KMS-11 (cell line): ENCODE measurements at regions not wholly inside any gene's neighbourhood (a gene's known extent, or its start where the extent isn't known, plus 50 kb on each side); places are given as distances from the start of the nearest gene placed in this dataset.

ENCODE experiments used
- H2AFZ ChIP-seq: fragments of 200-600 bp; sonication (generic); 2 replicates; pipeline ENCODE4 v1.6.1; 2016; ENCODE audit warnings: antibody characterized with exemption, mixed run types, low read depth
- H3K27ac ChIP-seq: fragments of 200-600 bp; sonication (generic); 2 replicates; pipeline ENCODE4 v1.6.1; 2016; ENCODE audit warnings: mild to moderate bottlenecking, mixed run types
- H3K27me3 ChIP-seq: fragments of 200-600 bp; sonication (generic); 2 replicates; pipeline ENCODE4 v1.6.1; 2017; ENCODE audit warnings: mild to moderate bottlenecking, low read depth, mixed run types, moderate library complexity; ENCODE audit not compliant: insufficient read depth
- H3K36me3 ChIP-seq: fragments of 200-600 bp; sonication (generic); 2 replicates; pipeline ENCODE4 v1.6.1; 2017; ENCODE audit warnings: mild to moderate bottlenecking, mixed run types; ENCODE audit not compliant: insufficient read depth
- H3K4me1 ChIP-seq: fragments of 200-600 bp; sonication (generic); 2 replicates; pipeline ENCODE4 v1.6.1; 2016; ENCODE audit warnings: mild to moderate bottlenecking, low read depth, mixed run types; ENCODE audit not compliant: poor library complexity, severe bottlenecking
- H3K4me2 ChIP-seq: fragments of 200-600 bp; sonication (generic); 2 replicates; pipeline ENCODE4 v1.7.0; 2016; ENCODE audit warnings: mild to moderate bottlenecking, mixed run types
- H3K4me3 ChIP-seq: fragments of 200-600 bp; sonication (generic); IDR thresholded peaks from 2 replicates; pipeline ENCODE4 v1.6.1; 2017; ENCODE audit warnings: low read depth, low read length, mixed read lengths; ENCODE audit not compliant: insufficient read depth
- H3K79me2 ChIP-seq: fragments of 200-600 bp; sonication (generic); 2 replicates; pipeline ENCODE4 v1.6.1; 2016; ENCODE audit warnings: low read depth, mixed run types; ENCODE audit not compliant: insufficient read depth
- H3K9ac ChIP-seq: fragments of 200-600 bp; sonication (generic); 2 replicates; pipeline ENCODE4 v1.6.1; 2016; ENCODE audit warnings: mild to moderate bottlenecking, mixed run types
- H4K20me1 ChIP-seq: fragments of 200-600 bp; sonication (generic); 2 replicates; pipeline ENCODE4 v1.6.1; 2016; ENCODE audit warnings: mild to moderate bottlenecking, mixed run types; ENCODE audit not compliant: insufficient read depth
- CTCF ChIP-seq: fragments of 200-600 bp; sonication (generic); conservative IDR thresholded peaks from 2 replicates; pipeline ENCODE4 v1.6.1; 2017; ENCODE audit warnings: low read depth, mild to moderate bottlenecking, antibody characterized with exemption, low read length, moderate library complexity, mixed read lengths

- Histone ChIP-seq H3K4me1 (no peaks in the 10 kb centered on the region), H3K4me2 (no peak overlapping the region), H3K27me3 (peaks cover 98% of the 10 kb centered on the region), H3K9ac (no peak overlapping the region), H3K27ac (no peak overlapping the region), H2AFZ (no peak overlapping the region), H3K36me3 (no peaks in the 10 kb centered on the region), H3K4me3 (no peak overlapping the region), H4K20me1 (no peaks in the 10 kb centered on the region), H3K79me2 (no peaks in the 10 kb centered on the region)
- no peak for TF ChIP-seq CTCF
These were observed 88.8 kb downstream of the YTHDF1 start for GRCh38 chr20:63126876-63127699.

- Histone ChIP-seq H3K27me3 (peaks cover 98% of the 10 kb centered on the region), H3K79me2 (no peaks in the 10 kb centered on the region), H3K4me1 (no peaks in the 10 kb centered on the region), H3K9ac (no peak overlapping the region), H3K4me3 (no peak overlapping the region), H2AFZ (no peak overlapping the region), H3K4me2 (no peak overlapping the region), H3K36me3 (no peaks in the 10 kb centered on the region), H4K20me1 (no peaks in the 10 kb centered on the region), H3K27ac (no peak overlapping the region)
- TF ChIP-seq CTCF, result no peak
These were observed 89.9 kb downstream of the YTHDF1 start for GRCh38 chr20:63125838-63126601.

GRCh38 chr20:63125581-63125837, 90.4 kb downstream of the YTHDF1 start:
- Histone ChIP-seq H3K4me1 (no peaks in the 10 kb centered on the region), H4K20me1 (no peaks in the 10 kb centered on the region), H3K79me2 (no peaks in the 10 kb centered on the region), H3K36me3 (no peaks in the 10 kb centered on the region), H3K27ac (no peak overlapping the region), H3K4me3 (no peak overlapping the region), H2AFZ (no peak overlapping the region), H3K27me3 (peaks cover 98% of the 10 kb centered on the region), H3K4me2 (no peak overlapping the region), H3K9ac (no peak overlapping the region)
- no peak for TF ChIP-seq CTCF

GRCh38 chr20:63124782-63125580, 91.0 kb downstream of the YTHDF1 start:
- no peaks in the 10 kb centered on the region for H3K79me2 ChIP-seq
- H3K27me3 ChIP-seq, result peaks cover 100% of the 10 kb centered on the region

More at GRCh38 chr20:63124782-63125580, 91.0 kb downstream of the YTHDF1 start:
- Histone ChIP-seq H3K4me1 (no peaks in the 10 kb centered on the region), H3K36me3 (no peaks in the 10 kb centered on the region), H3K9ac (no peak overlapping the region), H2AFZ (no peak overlapping the region), H3K27ac (no peak overlapping the region), H3K4me3 (no peak overlapping the region), H3K4me2 (no peak overlapping the region), H4K20me1 (no peaks in the 10 kb centered on the region)
- no peak for TF ChIP-seq CTCF
